GM12878 (cell line): ENCODE measurements at regions not wholly inside any gene's neighbourhood (a gene's known extent, or its start where the extent isn't known, plus 50 kb on each side); places are given as distances from the start of the nearest gene placed in this dataset.
A peak's percentile ranks its signal among the peaks of the same experiment; 100 is the strongest.

Experiments used
- ATAC-seq: fragments of 200-7000 bp; cut with Tn5 transposase; 3 replicates; pipeline ENCODE4 v1.9.1; 2020; ENCODE audit warnings: mild to moderate bottlenecking, moderate library complexity
- BruUV-seq: library from RNA; stranded (reverse); fragments of 400-500 nt; replicated peaks from 2 replicates; lab custom pipeline; 2021; lab: Mats Ljungman, UMichigan
- CTCF ChIA-PET: fragments of 300-600 bp; sonication (Branson Sonifier 250); formaldehyde crosslinking; extraction: SDS; loops from one replicate; lab custom pipeline; 2021; ENCODE audit warnings: inconsistent platforms; lab: Yijun Ruan, JAX
- POLR2A ChIA-PET: fragments of 350-600 bp; formaldehyde crosslinking; extraction: SDS; loops from one replicate; lab custom pipeline; 2021; ENCODE audit warnings: inconsistent platforms; lab: Charles Lee
- RAD21 ChIA-PET: fragments of 300-600 bp; sonication (Branson Sonifier 250); formaldehyde crosslinking; loops from one replicate; lab custom pipeline; 2023; ENCODE audit warnings: antibody characterized with exemption; ENCODE audit not compliant: unreplicated experiment; lab: Charles Lee
- SMC1A ChIA-PET: fragments of 300-600 bp; sonication (Branson Sonifier 250); formaldehyde crosslinking; loops from one replicate; lab custom pipeline; 2023; ENCODE audit not compliant: unreplicated experiment, uncharacterized antibody; lab: Charles Lee
- DNase-seq: peaks from one replicate; pipeline ENCODE4 v3.0.0-alpha.2; 2011; ENCODE audit warnings: low read depth, low spot score
- FAIRE-seq: peaks from 3 replicates; lab custom pipeline; 2011; peaks lifted over from hg19 to GRCh38; lab: Jason Lieb, UNC
- H2AFZ ChIP-seq: 2 replicates; pipeline ENCODE4 v1.6.0; 2011; ENCODE audit warnings: low read depth, low read length, control low read depth; ENCODE audit not compliant: control insufficient read depth
- H3K27ac ChIP-seq: 2 replicates; pipeline ENCODE4 v1.5.1; 2011; ENCODE audit warnings: control low read depth; ENCODE audit not compliant: control insufficient read depth, insufficient read depth
- H3K27me3 ChIP-seq, 2 experiments: replicated peaks in 1 of 2; 2 replicates each; pipeline versions ENCODE4 v1.6.0 to v1.6.1; 2011; ENCODE audit warnings: low read length in 1 of 2; ENCODE audit not compliant: control insufficient read depth in 2 of 2, insufficient read depth in 2 of 2
- H3K36me3 ChIP-seq, 2 experiments: 2 replicates each; pipeline ENCODE4 v1.5.1; 2011; ENCODE audit warnings: low read length in 1 of 2; ENCODE audit not compliant: control insufficient read depth in 2 of 2, insufficient read depth in 2 of 2
- H3K4me1 ChIP-seq: 2 replicates; pipeline ENCODE4 v1.6.1; 2011; ENCODE audit warnings: mild to moderate bottlenecking, low read length, moderate library complexity, mixed read lengths; ENCODE audit not compliant: control insufficient read depth, insufficient read depth
- H3K4me2 ChIP-seq: 2 replicates; pipeline ENCODE4 v1.6.0; 2011; ENCODE audit warnings: control low read depth; ENCODE audit not compliant: control insufficient read depth, insufficient read depth
- H3K4me3 ChIP-seq: fragments of 200-600 bp; sonication (generic); 2 replicates; pipeline ENCODE4 v1.5.1; 2016
- H3K79me2 ChIP-seq: 2 replicates; pipeline ENCODE4 v1.6.0; 2011; ENCODE audit warnings: low read length; ENCODE audit not compliant: control insufficient read depth, insufficient read depth
- H3K9ac ChIP-seq: 2 replicates; pipeline ENCODE4 v1.8.0; 2011; ENCODE audit warnings: low read length, control low read depth, mixed read lengths; ENCODE audit not compliant: control insufficient read depth, insufficient read depth
- H3K9me3 ChIP-seq: replicated peaks from 3 replicates; pipeline ENCODE4 v1.5.1; 2011; ENCODE audit warnings: mild to moderate bottlenecking, low read length; ENCODE audit not compliant: control insufficient read depth, insufficient read depth
- H4K20me1 ChIP-seq: 2 replicates; pipeline ENCODE4 v1.6.0; 2011; ENCODE audit not compliant: control insufficient read depth, insufficient read depth
- BACH1 ChIP-seq: fragments of 450-650 bp; IDR thresholded peaks from 2 replicates; pipeline ENCODE4 v1.6.1; 2017; ENCODE audit warnings: mild to moderate bottlenecking, borderline replicate concordance
- CREM ChIP-seq: IDR thresholded peaks from 2 replicates; pipeline ENCODE4 v1.6.1; 2014; ENCODE audit warnings: antibody characterized with exemption, low read depth
- FOXM1 ChIP-seq: IDR thresholded peaks from 2 replicates; pipeline ENCODE4 v1.6.1; 2012; ENCODE audit warnings: low read depth, mild to moderate bottlenecking, inconsistent platforms, low read length, moderate library complexity
- IKZF1 ChIP-seq: fragments of 450-650 bp; conservative IDR thresholded peaks from 2 replicates; pipeline ENCODE4 v1.6.1; 2017; ENCODE audit warnings: antibody characterized with exemption, mild to moderate bottlenecking
- KAT2A ChIP-seq: conservative IDR thresholded peaks from 2 replicates; pipeline ENCODE4 v1.6.1; 2011; ENCODE audit warnings: low read depth, low read length; ENCODE audit not compliant: control insufficient read depth
- NFYB ChIP-seq: IDR thresholded peaks from 2 replicates; pipeline ENCODE4 v1.6.1; 2011; ENCODE audit warnings: low read depth, mild to moderate bottlenecking, low read length, improper control_type of control experiment, moderate library complexity; ENCODE audit not compliant: insufficient read depth
- SP1 ChIP-seq: IDR thresholded peaks from one replicate; pipeline ENCODE4 v1.6.1; 2011; ENCODE audit warnings: low read depth, low read length
- YY1 ChIP-seq: IDR thresholded peaks from 2 replicates; pipeline ENCODE4 v1.6.1; 2011; ENCODE audit warnings: low read depth, mild to moderate bottlenecking, low read length
- ZNF207 ChIP-seq: fragments of 450-650 bp; IDR thresholded peaks from 2 replicates; pipeline ENCODE4 v1.6.1; 2014; ENCODE audit warnings: antibody characterized with exemption, mild to moderate bottlenecking, borderline replicate concordance
- WGBS: methylation state at CpG from one replicate; pipeline ENCODE4 v1.1.6; 2016; ENCODE audit warnings: low lambda C conversion rate; ENCODE audit not compliant: insufficient replicate concordance, insufficient coverage; ENCODE audit errors: missing lambda C conversion rate; 5-methylcytosine and 5-hydroxymethylcytosine counted together
- in situ Hi-C: fragments of 300-500 bp; cut with MboI; formaldehyde crosslinking; loops from 9 replicates; pipeline ENCODE4 v1.14.3; 2018; ENCODE audit warnings: mixed read lengths
- intact Hi-C: fragments of 100-400 bp; cut with micrococcal nuclease; formaldehyde crosslinking; loops from one replicate; pipeline ENCODE4 v1.14.2; 2022; ENCODE audit not compliant: unreplicated experiment
- TF ChIP-seq, protein P1 (sequence below): fragments of 450-650 bp; IDR thresholded peaks from 2 replicates; pipeline ENCODE4 v1.6.1; 2017; ENCODE audit warnings: mild to moderate bottlenecking, moderate library complexity
- TF ChIP-seq, protein P2 (sequence below): fragments of 450-650 bp; IDR thresholded peaks from 2 replicates; pipeline ENCODE4 v1.6.1; 2017; ENCODE audit warnings: borderline replicate concordance
- TF ChIP-seq, protein P3 (sequence below): fragments of 450-650 bp; IDR thresholded peaks from 2 replicates; pipeline ENCODE4 v1.6.1; 2018; ENCODE audit warnings: mild to moderate bottlenecking, low read depth, moderate library complexity; ENCODE audit not compliant: partially characterized antibody

DNA sequence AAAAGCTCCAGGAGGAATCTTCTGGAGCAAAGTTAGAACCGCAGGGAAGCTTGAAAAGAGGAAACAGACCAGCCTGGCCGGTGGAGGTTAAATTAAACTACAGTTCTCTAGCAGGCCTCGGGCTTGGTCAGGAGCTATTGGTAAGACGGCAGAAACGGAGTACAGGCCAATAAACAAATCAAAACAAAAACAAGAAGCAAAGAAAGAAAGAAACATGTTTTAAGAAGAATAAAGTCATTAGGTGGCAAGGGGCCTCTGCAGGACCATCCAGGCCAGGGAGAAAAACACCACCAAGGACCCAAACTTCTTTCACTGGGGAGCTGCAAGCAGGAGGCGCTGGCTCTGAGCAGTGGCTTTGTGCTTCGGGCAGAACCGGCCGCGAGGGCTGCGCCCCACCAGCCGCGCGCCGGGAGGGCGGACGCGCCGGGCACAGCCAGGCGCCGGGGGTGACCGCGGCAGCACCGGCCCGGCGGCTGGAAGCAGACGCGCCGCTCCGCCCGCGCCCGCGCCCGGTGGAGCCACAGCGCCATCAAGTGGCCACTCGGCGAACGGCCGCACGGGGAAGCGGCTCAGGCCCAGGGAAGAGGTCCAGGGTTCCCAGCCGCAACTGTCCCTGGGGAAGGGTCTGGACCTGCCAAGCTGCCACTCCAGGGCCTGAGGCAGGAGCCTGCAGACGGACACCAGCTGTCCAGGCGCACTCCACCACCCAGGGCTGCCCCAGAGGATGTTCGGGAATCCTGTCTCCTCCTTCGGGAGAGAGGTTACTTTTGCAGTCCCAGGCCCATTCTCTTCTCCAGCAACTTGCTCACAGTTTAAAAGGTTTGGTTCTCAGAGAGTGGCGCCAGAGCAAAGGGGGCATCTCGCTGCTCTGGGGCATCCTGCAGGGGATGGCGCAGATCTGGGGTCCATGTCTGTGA, 419.4 kb downstream of the SOX9 start:
- Histone ChIP-seq H3K79me2 (no peaks in the 10 kb centered on the region), H3K9me3 (no peaks in the 10 kb centered on the region; the same call in 1 of the 3 replicates), H2AFZ (peak overlapping the region; percentile 67), H3K27ac (no peak overlapping the region), H3K27me3 (no peaks in the 10 kb centered on the region), H3K4me2 (peak overlapping the region; percentile 48; the same call in 1 of the 2 replicates), H4K20me1 (no peaks in the 10 kb centered on the region), H3K4me1 (peaks cover 5% of the 10 kb centered on the region), H3K36me3 (no peaks in the 10 kb centered on the region), H3K9ac (peak overlapping the region; percentile 12; the same call in 1 of the 2 replicates), H3K4me3 (no peak overlapping the region)
- no peak for DNase-seq
- peak; percentile 99 for ATAC-seq
- FAIRE-seq: no peak
- POLR2A ChIA-PET: interaction anchor here (0.6 to 2.0 kb wide), 9 partner anchors 19 to 420 kb away, joined by 3 to 14 read pairs (median 5); partner anchors contain the start of gene SOX9
- WGBS: 13% methylated on average over 45 of the region's 50 CpGs
- CTCF ChIA-PET: interaction anchor here (0.6 to 4.5 kb wide), 38 partner anchors 10 to 1782 kb away, joined by 3 to 46 read pairs (median 5); partner anchors contain the start of gene SOX9
- intact Hi-C loops: loop anchor here (1.0 to 5.0 kb wide), 7 partner anchors 23 to 1903 kb away; partner anchors contain the start of gene SOX9
- no TSS peak for BruUV-seq
- RAD21 ChIA-PET: interaction anchor here (0.7 to 4.6 kb wide), 33 partner anchors 10 to 1773 kb away, joined by 3 to 57 read pairs (median 5); partner anchors contain the start of gene SOX9
- in situ Hi-C loops: loop anchor here (5.0 to 25.0 kb wide), 6 partner anchors 423 to 1903 kb away; no protein-coding TSS in a partner anchor
- SMC1A ChIA-PET: interaction anchor here (0.6 to 4.8 kb wide), 42 partner anchors 10 to 1774 kb away, joined by 3 to 75 read pairs (median 5); partner anchors contain the start of gene SOX9
- TF ChIP-seq NFYB (no peak), SP1 (no peak), BACH1 (peak; percentile 53; the same call in 1 of the 2 replicates), IKZF1 (peak; percentile 88), FOXM1 (no peak), KAT2A (no peak), YY1 (peak; percentile 76), CREM (no peak), ZNF207 (no peak)
- TF ChIP-seq, protein P1, sequence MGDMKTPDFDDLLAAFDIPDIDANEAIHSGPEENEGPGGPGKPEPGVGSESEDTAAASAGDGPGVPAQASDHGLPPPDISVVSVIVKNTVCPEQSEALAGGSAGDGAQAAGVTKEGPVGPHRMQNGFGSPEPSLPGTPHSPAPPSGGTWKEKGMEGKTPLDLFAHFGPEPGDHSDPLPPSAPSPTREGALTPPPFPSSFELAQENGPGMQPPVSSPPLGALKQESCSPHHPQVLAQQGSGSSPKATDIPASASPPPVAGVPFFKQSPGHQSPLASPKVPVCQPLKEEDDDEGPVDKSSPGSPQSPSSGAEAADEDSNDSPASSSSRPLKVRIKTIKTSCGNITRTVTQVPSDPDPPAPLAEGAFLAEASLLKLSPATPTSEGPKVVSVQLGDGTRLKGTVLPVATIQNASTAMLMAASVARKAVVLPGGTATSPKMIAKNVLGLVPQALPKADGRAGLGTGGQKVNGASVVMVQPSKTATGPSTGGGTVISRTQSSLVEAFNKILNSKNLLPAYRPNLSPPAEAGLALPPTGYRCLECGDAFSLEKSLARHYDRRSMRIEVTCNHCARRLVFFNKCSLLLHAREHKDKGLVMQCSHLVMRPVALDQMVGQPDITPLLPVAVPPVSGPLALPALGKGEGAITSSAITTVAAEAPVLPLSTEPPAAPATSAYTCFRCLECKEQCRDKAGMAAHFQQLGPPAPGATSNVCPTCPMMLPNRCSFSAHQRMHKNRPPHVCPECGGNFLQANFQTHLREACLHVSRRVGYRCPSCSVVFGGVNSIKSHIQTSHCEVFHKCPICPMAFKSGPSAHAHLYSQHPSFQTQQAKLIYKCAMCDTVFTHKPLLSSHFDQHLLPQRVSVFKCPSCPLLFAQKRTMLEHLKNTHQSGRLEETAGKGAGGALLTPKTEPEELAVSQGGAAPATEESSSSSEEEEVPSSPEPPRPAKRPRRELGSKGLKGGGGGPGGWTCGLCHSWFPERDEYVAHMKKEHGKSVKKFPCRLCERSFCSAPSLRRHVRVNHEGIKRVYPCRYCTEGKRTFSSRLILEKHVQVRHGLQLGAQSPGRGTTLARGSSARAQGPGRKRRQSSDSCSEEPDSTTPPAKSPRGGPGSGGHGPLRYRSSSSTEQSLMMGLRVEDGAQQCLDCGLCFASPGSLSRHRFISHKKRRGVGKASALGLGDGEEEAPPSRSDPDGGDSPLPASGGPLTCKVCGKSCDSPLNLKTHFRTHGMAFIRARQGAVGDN: peak; percentile 49
- TF ChIP-seq, protein P2, sequence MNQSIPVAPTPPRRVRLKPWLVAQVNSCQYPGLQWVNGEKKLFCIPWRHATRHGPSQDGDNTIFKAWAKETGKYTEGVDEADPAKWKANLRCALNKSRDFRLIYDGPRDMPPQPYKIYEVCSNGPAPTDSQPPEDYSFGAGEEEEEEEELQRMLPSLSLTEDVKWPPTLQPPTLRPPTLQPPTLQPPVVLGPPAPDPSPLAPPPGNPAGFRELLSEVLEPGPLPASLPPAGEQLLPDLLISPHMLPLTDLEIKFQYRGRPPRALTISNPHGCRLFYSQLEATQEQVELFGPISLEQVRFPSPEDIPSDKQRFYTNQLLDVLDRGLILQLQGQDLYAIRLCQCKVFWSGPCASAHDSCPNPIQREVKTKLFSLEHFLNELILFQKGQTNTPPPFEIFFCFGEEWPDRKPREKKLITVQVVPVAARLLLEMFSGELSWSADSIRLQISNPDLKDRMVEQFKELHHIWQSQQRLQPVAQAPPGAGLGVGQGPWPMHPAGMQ: no peak
- TF ChIP-seq, protein P3, sequence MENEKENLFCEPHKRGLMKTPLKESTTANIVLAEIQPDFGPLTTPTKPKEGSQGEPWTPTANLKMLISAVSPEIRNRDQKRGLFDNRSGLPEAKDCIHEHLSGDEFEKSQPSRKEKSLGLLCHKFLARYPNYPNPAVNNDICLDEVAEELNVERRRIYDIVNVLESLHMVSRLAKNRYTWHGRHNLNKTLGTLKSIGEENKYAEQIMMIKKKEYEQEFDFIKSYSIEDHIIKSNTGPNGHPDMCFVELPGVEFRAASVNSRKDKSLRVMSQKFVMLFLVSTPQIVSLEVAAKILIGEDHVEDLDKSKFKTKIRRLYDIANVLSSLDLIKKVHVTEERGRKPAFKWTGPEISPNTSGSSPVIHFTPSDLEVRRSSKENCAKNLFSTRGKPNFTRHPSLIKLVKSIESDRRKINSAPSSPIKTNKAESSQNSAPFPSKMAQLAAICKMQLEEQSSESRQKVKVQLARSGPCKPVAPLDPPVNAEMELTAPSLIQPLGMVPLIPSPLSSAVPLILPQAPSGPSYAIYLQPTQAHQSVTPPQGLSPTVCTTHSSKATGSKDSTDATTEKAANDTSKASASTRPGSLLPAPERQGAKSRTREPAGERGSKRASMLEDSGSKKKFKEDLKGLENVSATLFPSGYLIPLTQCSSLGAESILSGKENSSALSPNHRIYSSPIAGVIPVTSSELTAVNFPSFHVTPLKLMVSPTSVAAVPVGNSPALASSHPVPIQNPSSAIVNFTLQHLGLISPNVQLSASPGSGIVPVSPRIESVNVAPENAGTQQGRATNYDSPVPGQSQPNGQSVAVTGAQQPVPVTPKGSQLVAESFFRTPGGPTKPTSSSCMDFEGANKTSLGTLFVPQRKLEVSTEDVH: no peak
